ENCODE measurements at regions not wholly inside any gene's neighbourhood (a gene's known extent, or its start where the extent isn't known, plus 50 kb on each side); places are given as distances from the start of the nearest gene placed in this dataset.
A peak's percentile ranks its signal among the peaks of the same experiment; 100 is the strongest.
"Not testable (repeated sequence)": the region's sequence is repeated elsewhere in the genome, so short reads cannot be mapped to it uniquely, and the experiment has no call there.

DNA sequence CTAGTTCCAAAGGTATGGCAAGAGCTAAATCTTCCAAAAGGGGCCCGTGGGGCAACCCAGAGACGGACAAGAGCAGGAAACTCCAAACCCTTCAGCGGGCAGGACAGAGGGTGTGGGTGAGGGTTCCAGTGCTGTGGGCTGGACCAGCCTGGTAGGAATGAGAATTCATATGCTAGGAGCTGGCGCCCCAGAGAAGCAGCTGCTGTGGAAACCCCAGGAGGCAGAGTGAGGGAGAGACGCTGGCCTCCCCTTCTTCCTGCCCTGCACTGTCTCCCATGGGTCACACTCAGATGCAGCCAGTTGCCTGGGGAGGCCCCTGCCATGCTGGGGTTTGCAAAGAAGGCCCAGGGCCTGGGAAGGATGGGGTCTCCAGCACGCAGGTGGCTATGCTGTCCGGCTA is 233.7 kb upstream of the FRG2C start:
- CTCF ChIA-PET = interaction anchor here (1.3 kb wide), 1 partner anchor 238 kb away, joined by 7 read pairs; no protein-coding TSS in a partner anchor
- H3K4me1 Mint-ChIP-seq (ENCODE audit: low read depth) = peaks cover 19% of the 10 kb centered on the region
- ATAC-seq; H3K27ac Mint-ChIP-seq; DNase-seq; H3K4me3 Mint-ChIP-seq; H3K9me3 Mint-ChIP-seq (ENCODE audit: insufficient read depth); H3K27me3 Mint-ChIP-seq (ENCODE audit: low read depth); POLR2A ChIA-PET; H3K36me3 Mint-ChIP-seq (ENCODE audit: low read depth): not testable (repeated sequence)

DNA sequence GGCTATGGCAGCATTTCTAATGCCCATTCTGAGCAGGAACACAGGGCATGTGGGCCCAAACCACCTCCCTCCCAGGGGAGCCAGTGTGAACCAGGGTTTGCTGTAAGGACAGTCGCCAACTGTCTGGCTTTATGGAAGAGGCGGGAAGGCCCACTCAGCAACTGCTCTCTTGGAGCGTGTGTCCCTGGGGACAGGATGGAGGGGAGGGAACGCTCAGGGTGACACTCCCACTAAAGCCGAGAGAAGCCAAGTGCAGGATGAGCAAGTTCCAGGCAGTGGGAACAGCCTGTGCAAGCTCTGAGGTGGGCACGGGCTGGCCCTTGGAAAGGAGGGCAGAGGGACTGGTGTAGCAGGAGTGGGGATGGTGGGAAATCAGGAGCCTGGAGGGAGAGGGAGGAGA is 233.0 kb upstream of the FRG2C start:
- POLR2A ChIA-PET; H3K36me3 Mint-ChIP-seq (ENCODE audit: low read depth); CTCF ChIA-PET; DNase-seq; H3K9me3 Mint-ChIP-seq (ENCODE audit: insufficient read depth); H3K4me3 Mint-ChIP-seq; ATAC-seq; H3K27me3 Mint-ChIP-seq (ENCODE audit: low read depth); H3K27ac Mint-ChIP-seq: not testable (repeated sequence)
- H3K4me1 Mint-ChIP-seq (ENCODE audit: low read depth) = peaks cover 21% of the 10 kb centered on the region

DNA sequence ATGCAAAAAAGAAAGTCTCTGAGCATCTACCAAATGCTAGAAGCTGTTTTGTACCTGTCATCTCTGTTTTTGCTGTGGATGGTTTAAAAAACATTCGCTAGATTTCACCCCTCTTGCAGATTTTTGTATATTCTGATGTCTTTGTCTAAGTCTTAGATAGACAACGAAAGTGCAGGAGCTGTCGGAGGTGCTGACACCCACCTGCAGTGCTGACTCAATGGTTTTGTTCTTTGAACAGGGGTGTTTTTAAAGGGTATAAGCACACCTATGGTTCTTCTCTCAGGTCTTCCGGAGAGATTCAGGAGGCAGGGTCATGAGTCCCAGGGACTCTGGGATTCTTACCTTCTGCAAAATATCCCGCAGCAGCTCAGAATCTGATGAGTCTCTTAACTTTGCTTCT is 231.7 kb upstream of the FRG2C start:
- CTCF ChIA-PET; DNase-seq; ATAC-seq; H3K4me3 Mint-ChIP-seq; H3K27me3 Mint-ChIP-seq (ENCODE audit: low read depth); H3K9me3 Mint-ChIP-seq (ENCODE audit: insufficient read depth); POLR2A ChIA-PET; H3K36me3 Mint-ChIP-seq (ENCODE audit: low read depth); H3K27ac Mint-ChIP-seq: not testable (repeated sequence)
- peaks cover 23% of the 10 kb centered on the region for H3K4me1 Mint-ChIP-seq (ENCODE audit: low read depth)

DNA sequence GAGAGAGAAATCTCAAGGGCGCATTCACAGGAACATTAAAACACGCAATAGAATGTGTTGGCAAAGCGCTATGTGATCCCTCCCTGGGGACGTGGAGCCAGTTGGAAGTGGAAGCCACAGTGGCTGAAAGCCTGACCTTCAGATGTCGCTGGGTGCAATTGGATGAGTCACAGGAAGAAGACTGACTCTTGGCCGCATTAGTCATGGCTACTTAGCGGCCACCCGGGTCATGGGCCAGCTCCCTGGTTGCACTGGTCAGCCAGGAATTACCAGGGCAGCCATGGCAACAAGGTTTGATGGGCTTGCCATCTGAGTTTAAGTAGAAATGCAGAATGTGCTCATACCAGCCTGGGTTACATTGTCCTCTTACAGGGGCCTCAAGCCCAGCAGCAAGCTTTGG is 231.2 kb upstream of the FRG2C start:
- Mint-ChIP-seq H3K27ac (peak overlapping the region; percentile 43), H3K4me1 (ENCODE audit: low read depth) (peaks cover 23% of the 10 kb centered on the region)
- H3K4me3 Mint-ChIP-seq; CTCF ChIA-PET; POLR2A ChIA-PET; H3K9me3 Mint-ChIP-seq (ENCODE audit: insufficient read depth); H3K27me3 Mint-ChIP-seq (ENCODE audit: low read depth); DNase-seq; ATAC-seq; H3K36me3 Mint-ChIP-seq (ENCODE audit: low read depth): not testable (repeated sequence)

DNA sequence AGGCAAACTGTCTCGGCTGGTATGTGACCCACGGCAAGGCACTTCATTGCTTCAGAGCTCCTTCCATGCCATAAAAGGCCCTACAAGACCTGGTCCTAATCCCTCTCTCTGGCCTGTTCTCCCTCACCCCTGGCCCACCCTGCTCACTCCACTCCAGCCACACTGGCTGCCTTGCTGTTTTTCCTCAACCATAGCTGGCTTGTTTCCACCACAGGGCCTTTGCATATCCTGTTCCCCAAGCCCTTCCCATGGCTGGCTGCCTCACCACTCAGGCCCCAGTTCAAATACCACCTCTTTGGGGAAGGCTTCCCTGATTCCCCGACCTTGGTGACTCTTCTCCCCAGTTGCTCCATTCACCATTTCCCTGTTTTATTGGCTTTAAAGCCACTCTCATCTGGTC is 230.8 kb upstream of the FRG2C start:
- H3K9me3 Mint-ChIP-seq (ENCODE audit: insufficient read depth); ATAC-seq; DNase-seq; CTCF ChIA-PET; H3K36me3 Mint-ChIP-seq (ENCODE audit: low read depth); H3K27me3 Mint-ChIP-seq (ENCODE audit: low read depth); POLR2A ChIA-PET; H3K4me3 Mint-ChIP-seq: not testable (repeated sequence)
- Mint-ChIP-seq H3K27ac (peak overlapping the region; percentile 43), H3K4me1 (ENCODE audit: low read depth) (peaks cover 23% of the 10 kb centered on the region)

DNA sequence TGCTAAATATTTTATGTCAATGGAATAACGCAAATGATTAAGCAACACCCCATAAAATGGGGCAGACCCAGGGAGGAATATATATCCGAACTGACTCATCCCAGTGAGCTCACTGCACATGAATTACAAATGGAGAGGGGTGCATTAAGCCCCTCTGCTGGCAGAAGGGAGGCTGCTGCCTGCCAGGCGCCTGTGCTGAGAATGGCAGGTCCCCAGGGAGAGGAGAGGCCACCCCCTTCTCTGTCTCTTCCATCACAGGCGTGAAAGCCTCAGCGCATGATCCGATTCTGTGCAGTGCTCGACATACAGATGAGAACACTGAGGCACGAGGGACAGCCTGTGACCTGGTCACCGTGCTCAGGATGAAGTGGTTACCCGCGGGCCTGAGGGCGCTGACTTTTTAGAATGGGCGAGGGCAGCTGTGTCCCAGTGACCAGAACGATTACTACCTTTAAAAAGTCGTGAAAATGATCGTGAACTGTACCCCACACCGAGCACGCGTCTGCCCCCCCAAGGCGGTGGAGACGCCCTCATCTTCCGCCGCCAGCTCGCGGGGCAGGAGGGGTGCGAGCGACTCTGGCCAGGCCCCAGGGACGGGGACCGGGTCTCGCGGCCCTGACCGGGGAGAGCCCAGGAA is 229.7 kb upstream of the FRG2C start:
- POLR2A ChIA-PET; H3K36me3 Mint-ChIP-seq (ENCODE audit: low read depth); DNase-seq; CTCF ChIA-PET; H3K27me3 Mint-ChIP-seq (ENCODE audit: low read depth); ATAC-seq; H3K9me3 Mint-ChIP-seq (ENCODE audit: insufficient read depth): not testable (repeated sequence)
- Mint-ChIP-seq H3K4me3 (peak overlapping the region; percentile 98), H3K27ac (peak overlapping the region; percentile 80), H3K4me1 (ENCODE audit: low read depth) (peaks cover 17% of the 10 kb centered on the region)

DNA sequence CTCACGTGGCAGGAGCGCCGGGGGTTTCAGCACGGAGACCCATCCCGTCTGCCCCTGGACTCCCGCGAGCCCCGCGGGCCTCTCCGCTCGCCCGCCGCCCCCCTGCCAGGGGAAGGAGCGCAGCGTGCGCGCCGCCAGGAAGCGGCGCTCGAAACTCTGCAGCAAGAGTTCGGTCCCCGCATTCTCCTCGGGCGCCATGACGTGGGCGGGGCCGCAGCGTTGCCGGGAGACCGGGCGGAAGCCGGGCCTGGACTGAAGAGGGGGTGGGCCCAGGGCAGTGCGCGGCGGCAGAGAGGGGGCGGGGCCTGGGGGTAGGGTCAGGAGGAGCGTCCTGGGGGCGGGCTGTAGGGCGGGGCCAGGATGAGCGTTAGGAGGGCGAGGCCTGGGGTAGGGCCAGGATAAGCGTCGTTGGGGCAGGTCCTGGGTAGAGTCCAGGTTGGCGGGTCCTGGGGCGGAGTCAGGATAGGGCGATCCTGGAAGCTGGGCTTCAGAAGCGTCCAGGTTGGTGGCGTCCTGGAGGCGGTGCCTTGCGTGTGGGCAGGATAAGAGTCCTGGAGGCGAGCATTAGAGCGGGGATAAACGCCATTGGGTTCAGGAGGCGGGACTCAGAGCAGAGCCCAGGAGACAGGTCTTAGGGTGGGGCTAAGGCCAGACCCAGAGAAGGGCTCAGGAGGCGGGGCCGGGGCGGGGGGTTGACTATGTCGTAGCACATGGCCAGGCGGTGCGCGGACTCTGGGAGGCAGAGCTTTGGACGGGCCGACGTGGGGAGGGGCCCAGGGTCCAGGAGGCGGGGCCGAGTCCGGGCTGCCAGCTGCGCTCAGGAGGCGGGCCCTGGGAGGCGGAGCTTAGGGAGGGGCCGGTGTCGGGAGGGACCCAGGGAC is 229.0 kb upstream of the FRG2C start:
- peak overlapping the region; percentile 100 for H3K27ac Mint-ChIP-seq
- peak overlapping the region; percentile 98 for H3K4me3 Mint-ChIP-seq
- DNase-seq (peak; percentile 98), ATAC-seq (peak; percentile 100)
- H3K9me3 Mint-ChIP-seq (ENCODE audit: insufficient read depth); H3K27me3 Mint-ChIP-seq (ENCODE audit: low read depth); H3K36me3 Mint-ChIP-seq (ENCODE audit: low read depth); POLR2A ChIA-PET: not testable (repeated sequence)
- H3K4me1 Mint-ChIP-seq (ENCODE audit: low read depth) = peaks cover 15% of the 10 kb centered on the region
- CTCF ChIA-PET = interaction anchor here (1.2 to 1.3 kb wide), 2 partner anchors 145 to 207 kb away, joined by 3 to 4 read pairs; no protein-coding TSS in a partner anchor

DNA sequence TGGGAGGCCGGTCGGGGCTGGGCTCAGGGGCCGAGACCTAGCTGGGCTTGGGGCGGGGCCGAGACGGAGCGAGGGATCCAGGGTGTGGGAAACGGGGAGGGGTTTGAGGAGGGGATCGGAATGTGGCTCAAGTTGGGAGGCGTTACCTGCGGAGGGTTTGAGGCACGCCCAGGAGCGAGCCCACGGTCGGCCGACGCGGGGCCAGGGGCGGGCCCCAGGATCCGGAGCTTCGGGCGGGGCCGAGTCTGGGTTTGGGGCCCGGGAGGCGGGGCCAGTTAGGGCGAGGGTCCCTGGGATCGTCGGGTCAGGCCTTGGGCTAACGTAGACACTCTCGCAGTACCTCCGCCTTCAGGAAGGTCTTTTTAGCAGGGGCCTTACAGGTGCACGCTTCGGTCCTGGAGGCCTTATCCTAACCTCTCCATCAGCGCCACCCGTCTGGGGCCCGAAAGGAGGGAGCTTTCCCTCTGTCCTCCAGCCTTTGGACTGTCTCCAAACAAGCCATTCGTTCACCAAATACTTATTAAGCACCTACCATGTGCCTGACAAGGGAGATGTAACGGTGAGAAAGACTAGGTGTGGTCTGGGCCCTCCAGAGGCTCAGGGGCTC is 228.2 kb upstream of the FRG2C start:
- CTCF ChIA-PET = interaction anchor here (1.2 to 1.3 kb wide), 2 partner anchors 144 to 207 kb away, joined by 3 to 4 read pairs; no protein-coding TSS in a partner anchor
- ATAC-seq; H3K36me3 Mint-ChIP-seq (ENCODE audit: low read depth); POLR2A ChIA-PET; H3K9me3 Mint-ChIP-seq (ENCODE audit: insufficient read depth); DNase-seq; H3K27me3 Mint-ChIP-seq (ENCODE audit: low read depth): not testable (repeated sequence)
- peaks cover 15% of the 10 kb centered on the region for H3K4me1 Mint-ChIP-seq (ENCODE audit: low read depth)
- H3K4me3 Mint-ChIP-seq = peak overlapping the region; percentile 98
- peak overlapping the region; percentile 100 for H3K27ac Mint-ChIP-seq

DNA sequence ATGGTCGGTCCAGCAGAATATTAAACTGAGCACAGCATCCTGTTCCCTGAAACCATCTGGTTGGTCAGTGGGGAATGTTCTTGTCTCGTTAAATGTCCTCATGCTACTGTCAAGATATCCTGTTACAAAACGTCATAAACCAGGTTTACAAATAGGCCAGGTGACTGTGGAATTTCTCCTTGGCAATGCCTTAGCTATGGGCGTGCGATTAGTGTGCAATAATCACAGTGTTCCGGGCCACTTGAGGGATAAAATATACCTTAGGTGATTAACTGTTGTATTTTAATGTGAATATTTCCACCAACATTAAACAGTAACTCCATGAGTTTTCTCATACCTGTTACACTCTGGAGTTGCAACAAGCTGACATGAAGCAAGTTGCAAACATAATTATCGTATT is 223.1 kb upstream of the FRG2C start:
- DNase-seq; POLR2A ChIA-PET; H3K9me3 Mint-ChIP-seq (ENCODE audit: insufficient read depth); ATAC-seq; H3K27ac Mint-ChIP-seq; H3K27me3 Mint-ChIP-seq (ENCODE audit: low read depth); H3K4me3 Mint-ChIP-seq; CTCF ChIA-PET; H3K36me3 Mint-ChIP-seq (ENCODE audit: low read depth); H3K4me1 Mint-ChIP-seq (ENCODE audit: low read depth): not testable (repeated sequence)

DNA sequence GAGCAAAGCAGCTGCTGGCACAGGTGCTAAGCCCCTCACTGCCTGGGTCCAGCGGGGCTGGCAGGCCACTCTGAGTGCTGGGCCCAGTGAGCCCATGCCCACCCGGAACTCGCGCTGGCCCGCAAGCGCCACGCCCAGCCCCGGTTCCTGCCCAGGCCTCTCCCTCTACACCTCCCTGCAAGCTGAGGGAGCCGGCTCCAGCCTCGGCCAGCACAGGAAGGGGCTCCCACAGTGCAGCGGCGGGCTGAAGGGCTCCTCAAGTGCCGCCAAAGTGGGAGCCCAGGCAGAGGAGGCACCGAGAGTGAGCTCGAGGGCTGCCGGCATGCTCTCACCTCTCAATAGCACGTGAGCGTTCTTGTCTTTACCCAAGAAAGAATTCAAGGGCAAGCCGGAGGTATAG is 219.5 kb upstream of the FRG2C start:
- H3K27me3 Mint-ChIP-seq (ENCODE audit: low read depth); ATAC-seq; H3K4me3 Mint-ChIP-seq; H3K9me3 Mint-ChIP-seq (ENCODE audit: insufficient read depth); H3K4me1 Mint-ChIP-seq (ENCODE audit: low read depth); H3K36me3 Mint-ChIP-seq (ENCODE audit: low read depth); DNase-seq; H3K27ac Mint-ChIP-seq; CTCF ChIA-PET; POLR2A ChIA-PET: not testable (repeated sequence)

DNA sequence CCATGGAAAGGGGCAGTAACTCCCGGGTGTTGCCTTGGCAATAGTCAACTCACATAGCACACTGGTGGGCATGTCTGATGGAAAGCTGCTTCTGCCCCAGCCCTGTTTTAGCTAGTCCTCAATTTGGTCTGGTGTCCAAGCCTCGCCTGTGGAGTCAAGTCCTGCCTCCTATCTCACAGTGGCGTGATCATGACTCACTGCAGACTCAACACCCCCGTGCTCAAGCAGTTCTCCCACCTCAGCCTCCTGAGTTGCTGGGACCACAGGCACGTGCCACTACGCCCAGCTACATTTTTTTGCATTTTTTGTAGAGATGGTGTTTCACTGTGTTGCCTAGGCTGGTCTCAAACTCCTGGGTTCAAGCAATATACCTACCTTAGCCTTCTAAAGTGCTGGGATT is 218.9 kb upstream of the FRG2C start:
- H3K9me3 Mint-ChIP-seq (ENCODE audit: insufficient read depth); DNase-seq; H3K27me3 Mint-ChIP-seq (ENCODE audit: low read depth); H3K27ac Mint-ChIP-seq; H3K36me3 Mint-ChIP-seq (ENCODE audit: low read depth); H3K4me3 Mint-ChIP-seq; CTCF ChIA-PET; POLR2A ChIA-PET; ATAC-seq; H3K4me1 Mint-ChIP-seq (ENCODE audit: low read depth): not testable (repeated sequence)

DNA sequence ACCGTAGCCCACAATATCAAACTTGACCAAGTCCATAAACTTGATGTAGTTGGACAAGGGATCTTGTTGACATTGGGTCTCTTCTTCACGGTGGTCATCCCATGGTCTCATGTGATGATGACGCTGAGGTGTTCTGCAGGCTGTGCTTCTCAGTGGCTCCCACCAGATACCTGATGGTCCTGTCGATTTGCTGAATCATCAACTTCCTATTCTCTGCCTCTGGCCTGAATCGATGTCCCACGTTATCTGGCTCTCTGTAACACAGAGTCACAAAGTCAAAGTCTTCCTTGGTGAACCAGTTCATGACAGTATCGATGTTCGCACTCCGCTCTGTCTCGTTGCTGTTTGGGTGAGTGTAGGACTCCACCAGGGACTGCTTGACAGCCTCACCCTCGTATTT is 217.2 kb upstream of the FRG2C start:
- ATAC-seq; H3K27ac Mint-ChIP-seq; H3K4me3 Mint-ChIP-seq; POLR2A ChIA-PET; H3K9me3 Mint-ChIP-seq (ENCODE audit: insufficient read depth); DNase-seq; H3K27me3 Mint-ChIP-seq (ENCODE audit: low read depth); H3K36me3 Mint-ChIP-seq (ENCODE audit: low read depth); CTCF ChIA-PET; H3K4me1 Mint-ChIP-seq (ENCODE audit: low read depth): not testable (repeated sequence)
